ENCODE measurements at regions not wholly inside any gene's neighbourhood (a gene's known extent, or its start where the extent isn't known, plus 50 kb on each side); places are given as distances from the start of the nearest gene placed in this dataset.

DNA sequence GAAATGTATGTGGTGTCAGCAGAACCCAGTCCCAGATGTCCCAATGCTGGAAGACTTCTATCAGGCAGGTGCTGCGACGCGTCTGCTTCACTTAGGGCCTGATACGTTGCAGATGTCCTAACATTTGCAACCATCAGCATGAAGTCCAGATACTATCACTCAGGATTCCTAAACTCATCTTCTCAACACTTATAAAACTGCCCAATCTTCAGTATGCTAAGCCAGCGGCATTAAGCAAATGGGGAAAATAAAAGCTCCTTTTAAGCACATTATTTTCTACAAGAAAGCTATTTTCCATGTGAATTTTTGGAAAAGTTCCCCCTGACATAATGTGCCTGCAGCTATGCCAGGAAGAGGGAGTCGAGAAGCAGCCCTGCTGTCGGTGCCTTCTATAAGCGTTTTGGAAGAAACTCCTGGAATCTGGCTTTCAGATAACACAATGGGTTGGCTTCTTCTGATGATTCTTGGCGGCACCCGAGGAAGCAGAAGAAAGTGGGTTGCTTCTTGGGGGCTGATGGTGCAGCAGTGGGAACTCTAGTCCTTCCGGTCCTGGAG, 60.7 kb upstream of the ITGA6 start:
- ATAC-seq (no peak), DNase-seq (ENCODE audit: low read depth, low spot score) (no peak)
- Histone ChIP-seq H3K4me2 (ENCODE audit: low read length) (no peak overlapping the region), H3K36me3 (ENCODE audit: control insufficient read depth in 1 of 2, insufficient read depth in 2 of 2, low read length in 2 of 2) (no peaks in the 10 kb centered on the region), H3K27ac (ENCODE audit: low read depth, low read length) (no peak overlapping the region), H3K27me3 (ENCODE audit: insufficient read depth, low read length) (no peaks in the 10 kb centered on the region), H2AFZ (ENCODE audit: low read depth, low read length, poor library complexity, severe bottlenecking) (no peak overlapping the region), H3K79me2 (ENCODE audit: insufficient read depth, low read length) (no peaks in the 10 kb centered on the region), H4K20me1 (ENCODE audit: insufficient read depth) (no peaks in the 10 kb centered on the region), H3K9ac (ENCODE audit: low read length) (no peak overlapping the region), H3K4me1 (ENCODE audit: control insufficient read depth in 1 of 2, insufficient read depth in 2 of 2, low read length in 2 of 2) (no peaks in the 10 kb centered on the region), H3K9me2 (ENCODE audit: insufficient read depth) (no peaks in the 10 kb centered on the region), H3K9me3 (ENCODE audit: control insufficient read depth in 1 of 2, insufficient read depth in 1 of 2, low read depth in 1 of 2, low read length in 2 of 2) (0 out of 4 replicates have a peak, but pooled peaks cover 0 to 4% of the 10 kb centered on the region in 2 experiments), H3K4me3 (replicated peaks in 1 of 2; ENCODE audit: low read depth in 1 of 2, low read length in 2 of 2) (no peak overlapping the region)
- intact Hi-C loops (cut with micrococcal nuclease), result no loop called here
- ChIA-PET POLR2A (no interaction called here), RAD21 (ENCODE audit: low non-redundant PET in 1 of 2, low total read pairs in 2 of 2, uncharacterized antibody in 2 of 2, unreplicated experiment in 2 of 2) (no interaction called here), CTCF (no interaction called here)
- TF ChIP-seq CTCF (IDR thresholded peaks at IDR 0.05 in 2 of 3, conservative IDR thresholded peaks at IDR 0.05 in 1 of 3; ENCODE audit: borderline replicate concordance in 1 of 3, insufficient read depth in 1 of 3, low read depth in 2 of 3, low read length in 2 of 3), result no peak
- TF ChIP-seq POLR2AphosphoS5 (IDR thresholded peaks at IDR 0.05; ENCODE audit: low read depth, low read length), result no peak
- no peak for TF ChIP-seq SRF (IDR thresholded peaks at IDR 0.05; ENCODE audit: low read depth)
- TF ChIP-seq EZH2phosphoT487 (IDR thresholded peaks at IDR 0.05; ENCODE audit: borderline replicate concordance), result no peak
- no peak for TF ChIP-seq ZNF274 (IDR thresholded peaks at IDR 0.05; ENCODE audit: low read depth, low read length)
- no peak for TF ChIP-seq FOSL1 (IDR thresholded peaks at IDR 0.05; ENCODE audit: low read depth)
- TF ChIP-seq RAD21 (IDR thresholded peaks at IDR 0.05; ENCODE audit: low read depth), result no peak
- TF ChIP-seq POLR2A (IDR thresholded peaks at IDR 0.05; ENCODE audit: borderline replicate concordance, extremely low read depth, insufficient read depth, insufficient read length), result no peak
- BruUV-seq (replicated peaks), result no TSS peak

All from HCT116 (cell line).